Testis (tissue), 2 donors: ENCODE measurements at regions not wholly inside any gene's neighbourhood (a gene's known extent, or its start where the extent isn't known, plus 50 kb on each side); places are given as distances from the start of the nearest gene placed in this dataset.

Source experiments
- POLR2A ChIP-seq: fragments of 450-650 bp; IDR thresholded peaks from one replicate; pipeline ENCODE4 v1.6.1; 2017; ENCODE audit warnings: antibody characterized with exemption, mild to moderate bottlenecking, moderate library complexity
- TF ChIP-seq, protein P1 (sequence below), 3 experiments: fragments of 450-650 bp in 2 of 3; fragments of 200-600 bp in 1 of 3; sonication (generic) in 1 of 3; IDR thresholded peaks; one replicate each; pipeline ENCODE4 v1.5.1; 2016 to 2019; ENCODE audit warnings: antibody characterized with exemption in 3 of 3, mild to moderate bottlenecking in 2 of 3, moderate library complexity in 1 of 3

DNA sequence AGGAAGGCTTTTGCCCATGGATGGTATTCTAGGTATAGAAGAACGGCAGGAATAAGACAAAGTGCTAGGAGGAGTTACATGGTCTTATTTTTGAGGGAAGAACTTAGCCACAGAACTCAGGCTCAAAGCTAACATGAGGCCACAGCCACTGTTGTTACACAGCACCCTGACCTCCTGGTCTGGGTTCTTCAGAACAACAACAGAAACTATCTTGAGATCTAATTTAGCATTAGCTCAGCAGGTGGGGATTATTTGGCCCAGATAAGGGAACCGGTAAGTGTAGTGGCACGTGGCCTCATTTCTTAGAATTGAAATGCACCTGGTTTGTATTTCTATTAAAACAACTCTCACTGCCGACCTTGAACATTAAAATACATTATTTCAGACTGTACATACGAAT, 1168.7 kb upstream of the SEMA6A start:
- TF ChIP-seq, protein P1, sequence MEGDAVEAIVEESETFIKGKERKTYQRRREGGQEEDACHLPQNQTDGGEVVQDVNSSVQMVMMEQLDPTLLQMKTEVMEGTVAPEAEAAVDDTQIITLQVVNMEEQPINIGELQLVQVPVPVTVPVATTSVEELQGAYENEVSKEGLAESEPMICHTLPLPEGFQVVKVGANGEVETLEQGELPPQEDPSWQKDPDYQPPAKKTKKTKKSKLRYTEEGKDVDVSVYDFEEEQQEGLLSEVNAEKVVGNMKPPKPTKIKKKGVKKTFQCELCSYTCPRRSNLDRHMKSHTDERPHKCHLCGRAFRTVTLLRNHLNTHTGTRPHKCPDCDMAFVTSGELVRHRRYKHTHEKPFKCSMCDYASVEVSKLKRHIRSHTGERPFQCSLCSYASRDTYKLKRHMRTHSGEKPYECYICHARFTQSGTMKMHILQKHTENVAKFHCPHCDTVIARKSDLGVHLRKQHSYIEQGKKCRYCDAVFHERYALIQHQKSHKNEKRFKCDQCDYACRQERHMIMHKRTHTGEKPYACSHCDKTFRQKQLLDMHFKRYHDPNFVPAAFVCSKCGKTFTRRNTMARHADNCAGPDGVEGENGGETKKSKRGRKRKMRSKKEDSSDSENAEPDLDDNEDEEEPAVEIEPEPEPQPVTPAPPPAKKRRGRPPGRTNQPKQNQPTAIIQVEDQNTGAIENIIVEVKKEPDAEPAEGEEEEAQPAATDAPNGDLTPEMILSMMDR (IDR thresholded peaks at IDR 0.05): no peak
- no peak for TF ChIP-seq POLR2A
